Ishikawa (cell line): ENCODE measurements at regions not wholly inside any gene's neighbourhood (a gene's known extent, or its start where the extent isn't known, plus 50 kb on each side); places are given as distances from the start of the nearest gene placed in this dataset.

Experiments used
- CEBPB ChIP-seq: IDR thresholded peaks from 2 replicates; pipeline ENCODE4 v1.6.1; 2012
- CREB1 ChIP-seq: IDR thresholded peaks from 2 replicates; pipeline ENCODE4 v1.6.1; 2012; ENCODE audit warnings: low read depth
- EP300 ChIP-seq: IDR thresholded peaks from 2 replicates; pipeline ENCODE4 v1.6.1; 2012; ENCODE audit warnings: borderline replicate concordance
- FOXM1 ChIP-seq: IDR thresholded peaks from 2 replicates; pipeline ENCODE4 v1.6.1; 2012; ENCODE audit warnings: low read depth, borderline replicate concordance
- MAX ChIP-seq: IDR thresholded peaks from 2 replicates; pipeline ENCODE4 v1.6.1; 2012
- RAD21 ChIP-seq: IDR thresholded peaks from 2 replicates; pipeline ENCODE4 v1.6.1; 2012; ENCODE audit warnings: low read depth
- TCF12 ChIP-seq: IDR thresholded peaks from 2 replicates; pipeline ENCODE4 v1.6.1; 2012; ENCODE audit warnings: low read depth
- YY1 ChIP-seq: IDR thresholded peaks from 2 replicates; pipeline ENCODE4 v1.6.1; 2012; ENCODE audit warnings: low read depth
- ZBTB7A ChIP-seq: IDR thresholded peaks from 2 replicates; pipeline ENCODE4 v1.6.1; 2012; ENCODE audit warnings: low read depth
- TF ChIP-seq, protein P1 (sequence below): IDR thresholded peaks from 2 replicates; pipeline ENCODE4 v1.6.1; 2012
- TF ChIP-seq, protein P2 (sequence below): IDR thresholded peaks from 2 replicates; pipeline ENCODE4 v1.6.1; 2012; ENCODE audit warnings: low read depth, mild to moderate bottlenecking

DNA sequence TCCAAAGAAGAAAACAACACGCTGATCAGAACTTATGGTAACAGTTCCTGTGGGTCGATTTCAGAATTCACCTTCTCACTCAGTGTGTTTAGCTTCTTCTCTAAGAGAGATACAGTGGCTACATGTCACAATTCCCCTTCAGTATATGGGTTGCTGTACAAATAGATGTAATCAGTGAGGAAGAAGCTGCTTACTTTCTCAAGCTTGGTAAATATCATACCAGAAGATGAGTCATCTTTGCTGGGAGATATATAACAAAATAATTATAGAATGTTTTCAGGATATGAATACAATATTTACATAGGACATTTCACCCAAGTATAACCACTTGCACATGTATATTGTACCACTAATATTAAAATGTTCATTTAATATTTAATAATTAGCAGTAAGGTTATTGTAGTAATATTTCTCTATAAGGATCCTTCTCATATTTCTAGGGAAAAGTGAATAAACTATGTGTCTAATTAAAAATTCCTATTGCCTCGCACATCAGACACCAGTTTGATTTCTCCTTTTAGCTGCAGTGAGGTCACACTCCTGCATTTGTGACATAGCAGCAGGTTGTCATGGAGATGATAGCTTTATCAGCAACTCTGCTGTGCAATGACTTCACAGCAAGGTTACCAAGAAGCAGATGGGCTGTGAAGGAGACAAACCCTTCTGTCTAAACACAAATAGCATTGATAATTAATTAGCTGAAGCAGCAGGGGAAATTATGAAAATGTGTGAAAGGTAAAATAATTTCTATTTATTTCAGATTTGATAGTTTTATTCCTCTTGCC is 211.4 kb downstream of the TUSC7 start:
- no peak for TF ChIP-seq YY1
- no peak for TF ChIP-seq MAX
- no peak for TF ChIP-seq EP300
- no peak for TF ChIP-seq FOXM1
- TF ChIP-seq, protein P1, sequence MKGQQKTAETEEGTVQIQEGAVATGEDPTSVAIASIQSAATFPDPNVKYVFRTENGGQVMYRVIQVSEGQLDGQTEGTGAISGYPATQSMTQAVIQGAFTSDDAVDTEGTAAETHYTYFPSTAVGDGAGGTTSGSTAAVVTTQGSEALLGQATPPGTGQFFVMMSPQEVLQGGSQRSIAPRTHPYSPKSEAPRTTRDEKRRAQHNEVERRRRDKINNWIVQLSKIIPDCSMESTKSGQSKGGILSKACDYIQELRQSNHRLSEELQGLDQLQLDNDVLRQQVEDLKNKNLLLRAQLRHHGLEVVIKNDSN, result no peak
- TF ChIP-seq, protein P2, sequence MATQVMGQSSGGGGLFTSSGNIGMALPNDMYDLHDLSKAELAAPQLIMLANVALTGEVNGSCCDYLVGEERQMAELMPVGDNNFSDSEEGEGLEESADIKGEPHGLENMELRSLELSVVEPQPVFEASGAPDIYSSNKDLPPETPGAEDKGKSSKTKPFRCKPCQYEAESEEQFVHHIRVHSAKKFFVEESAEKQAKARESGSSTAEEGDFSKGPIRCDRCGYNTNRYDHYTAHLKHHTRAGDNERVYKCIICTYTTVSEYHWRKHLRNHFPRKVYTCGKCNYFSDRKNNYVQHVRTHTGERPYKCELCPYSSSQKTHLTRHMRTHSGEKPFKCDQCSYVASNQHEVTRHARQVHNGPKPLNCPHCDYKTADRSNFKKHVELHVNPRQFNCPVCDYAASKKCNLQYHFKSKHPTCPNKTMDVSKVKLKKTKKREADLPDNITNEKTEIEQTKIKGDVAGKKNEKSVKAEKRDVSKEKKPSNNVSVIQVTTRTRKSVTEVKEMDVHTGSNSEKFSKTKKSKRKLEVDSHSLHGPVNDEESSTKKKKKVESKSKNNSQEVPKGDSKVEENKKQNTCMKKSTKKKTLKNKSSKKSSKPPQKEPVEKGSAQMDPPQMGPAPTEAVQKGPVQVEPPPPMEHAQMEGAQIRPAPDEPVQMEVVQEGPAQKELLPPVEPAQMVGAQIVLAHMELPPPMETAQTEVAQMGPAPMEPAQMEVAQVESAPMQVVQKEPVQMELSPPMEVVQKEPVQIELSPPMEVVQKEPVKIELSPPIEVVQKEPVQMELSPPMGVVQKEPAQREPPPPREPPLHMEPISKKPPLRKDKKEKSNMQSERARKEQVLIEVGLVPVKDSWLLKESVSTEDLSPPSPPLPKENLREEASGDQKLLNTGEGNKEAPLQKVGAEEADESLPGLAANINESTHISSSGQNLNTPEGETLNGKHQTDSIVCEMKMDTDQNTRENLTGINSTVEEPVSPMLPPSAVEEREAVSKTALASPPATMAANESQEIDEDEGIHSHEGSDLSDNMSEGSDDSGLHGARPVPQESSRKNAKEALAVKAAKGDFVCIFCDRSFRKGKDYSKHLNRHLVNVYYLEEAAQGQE, result no peak
- no peak for TF ChIP-seq CEBPB
- TF ChIP-seq TCF12, result no peak
- no peak for TF ChIP-seq ZBTB7A
- TF ChIP-seq CREB1, result no peak
- no peak for TF ChIP-seq RAD21
